ENCODE measurements at regions not wholly inside any gene's neighbourhood (a gene's known extent, or its start where the extent isn't known, plus 50 kb on each side); places are given as distances from the start of the nearest gene placed in this dataset.

DNA sequence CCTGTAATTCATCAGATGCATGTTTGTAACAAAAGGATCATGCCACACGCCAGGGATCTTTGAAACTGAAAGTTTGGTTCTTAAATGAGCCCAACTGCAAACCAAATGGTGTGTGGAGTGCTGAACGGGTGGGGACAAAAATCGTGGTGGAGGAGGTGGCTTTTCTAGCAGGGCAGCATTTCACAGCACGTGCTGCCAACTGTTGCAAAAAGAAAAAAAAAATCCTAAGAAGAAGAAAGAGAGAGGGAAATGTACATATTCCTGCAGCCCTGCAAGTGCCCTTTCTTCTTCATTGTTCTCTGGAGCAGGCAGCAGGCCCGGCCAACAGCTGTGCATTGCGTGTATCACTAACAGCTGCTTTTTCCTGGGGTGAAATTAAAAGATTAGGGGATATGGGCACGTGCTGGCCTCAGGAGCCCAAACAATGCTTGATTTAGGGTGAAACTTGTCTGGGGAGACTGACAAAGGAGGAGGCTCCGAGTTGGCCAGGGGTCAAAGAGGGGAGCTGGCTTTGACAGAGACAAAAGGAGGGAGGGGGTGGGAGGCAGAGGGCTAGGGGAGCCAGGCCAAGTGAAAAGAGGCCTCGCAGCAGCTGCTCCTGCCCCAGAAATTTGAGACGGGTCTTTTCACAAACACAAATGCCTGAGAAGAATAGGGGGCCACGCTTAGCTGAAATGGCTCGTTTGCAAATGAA, 73.0 kb downstream of the GADD45G start:
- TF ChIP-seq, protein P1, sequence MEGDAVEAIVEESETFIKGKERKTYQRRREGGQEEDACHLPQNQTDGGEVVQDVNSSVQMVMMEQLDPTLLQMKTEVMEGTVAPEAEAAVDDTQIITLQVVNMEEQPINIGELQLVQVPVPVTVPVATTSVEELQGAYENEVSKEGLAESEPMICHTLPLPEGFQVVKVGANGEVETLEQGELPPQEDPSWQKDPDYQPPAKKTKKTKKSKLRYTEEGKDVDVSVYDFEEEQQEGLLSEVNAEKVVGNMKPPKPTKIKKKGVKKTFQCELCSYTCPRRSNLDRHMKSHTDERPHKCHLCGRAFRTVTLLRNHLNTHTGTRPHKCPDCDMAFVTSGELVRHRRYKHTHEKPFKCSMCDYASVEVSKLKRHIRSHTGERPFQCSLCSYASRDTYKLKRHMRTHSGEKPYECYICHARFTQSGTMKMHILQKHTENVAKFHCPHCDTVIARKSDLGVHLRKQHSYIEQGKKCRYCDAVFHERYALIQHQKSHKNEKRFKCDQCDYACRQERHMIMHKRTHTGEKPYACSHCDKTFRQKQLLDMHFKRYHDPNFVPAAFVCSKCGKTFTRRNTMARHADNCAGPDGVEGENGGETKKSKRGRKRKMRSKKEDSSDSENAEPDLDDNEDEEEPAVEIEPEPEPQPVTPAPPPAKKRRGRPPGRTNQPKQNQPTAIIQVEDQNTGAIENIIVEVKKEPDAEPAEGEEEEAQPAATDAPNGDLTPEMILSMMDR (IDR thresholded peaks at IDR 0.05; ENCODE audit: low read depth, low read length) = no peak
- POLR2A ChIA-PET = no interaction called here
- Histone ChIP-seq H3K4me3 (ENCODE audit: low read depth, low read length) (no peak overlapping the region), H3K9me3 (ENCODE audit: control insufficient read depth, insufficient read depth, low read length) (peaks cover 5% of the 10 kb centered on the region; the same call in 1 of the 2 replicates), H3K27ac (ENCODE audit: low read depth, low read length) (no peak overlapping the region), H3K27me3 (ENCODE audit: control insufficient read depth, insufficient read depth, low read length) (peaks cover 2% of the 10 kb centered on the region)
- CTCF ChIA-PET = no interaction called here
- no peak for DNase-seq (ENCODE audit: low read depth, low spot score)

DNA sequence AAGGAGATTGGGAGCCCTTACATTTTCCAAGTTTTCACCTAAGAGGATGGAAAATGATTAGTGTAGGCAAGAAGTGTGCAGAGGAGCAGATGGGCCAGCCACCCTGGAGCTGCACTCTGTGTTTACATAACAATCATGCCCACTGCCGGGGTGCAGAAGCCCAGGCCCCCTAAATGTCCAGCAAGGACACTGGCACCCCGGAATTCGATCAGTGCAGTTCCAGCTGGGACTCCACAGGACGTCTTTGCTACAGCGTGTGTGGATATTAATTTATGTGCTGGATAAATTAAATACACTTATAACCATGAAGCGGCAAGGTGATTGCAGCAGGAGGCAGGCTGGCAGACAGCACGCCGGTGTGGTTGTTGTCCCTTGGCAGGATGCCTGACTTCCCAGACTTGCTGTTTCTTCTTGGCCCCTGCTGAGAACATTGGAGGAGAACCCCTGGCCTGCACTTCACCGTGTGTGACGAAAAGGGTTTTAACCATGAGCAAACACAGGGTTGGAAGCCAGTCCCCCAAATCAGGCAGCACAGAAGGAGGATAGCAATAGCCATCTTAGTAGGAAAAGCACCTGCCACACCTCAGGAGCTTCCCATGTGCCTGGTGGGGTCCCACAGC, 73.7 kb downstream of the GADD45G start:
- ChIA-PET POLR2A (no interaction called here), CTCF (no interaction called here)
- H3K27ac ChIP-seq (ENCODE audit: low read depth, low read length) = no peak overlapping the region
- no peak for DNase-seq (ENCODE audit: low read depth, low spot score)
- TF ChIP-seq, protein P1 (IDR thresholded peaks at IDR 0.05; ENCODE audit: low read depth, low read length) = no peak
- peaks cover 2% of the 10 kb centered on the region for H3K27me3 ChIP-seq (ENCODE audit: control insufficient read depth, insufficient read depth, low read length)
- H3K4me3 ChIP-seq (ENCODE audit: low read depth, low read length) = no peak overlapping the region
- peaks cover 5% of the 10 kb centered on the region; the same call in 1 of the 2 replicates for H3K9me3 ChIP-seq (ENCODE audit: control insufficient read depth, insufficient read depth, low read length)

DNA sequence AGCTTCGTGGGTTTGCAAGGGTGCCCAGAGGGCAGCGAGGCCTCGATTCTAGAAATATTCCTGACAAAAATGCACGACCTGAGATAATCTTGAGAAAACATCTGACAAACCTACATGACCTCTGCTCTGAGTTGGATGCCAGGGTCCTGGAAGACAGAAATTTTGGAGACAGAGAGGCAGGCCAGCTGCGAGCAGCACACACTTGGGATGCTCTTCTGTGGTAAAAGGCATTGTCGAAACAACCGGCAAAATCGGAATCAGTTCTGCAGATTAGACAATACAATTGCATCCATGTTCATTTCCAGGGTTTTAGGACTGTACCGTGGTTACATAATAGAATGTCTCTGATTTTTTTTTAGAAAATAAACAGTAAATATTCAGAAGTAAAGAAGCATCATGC, 74.2 kb downstream of the GADD45G start:
- DNase-seq (ENCODE audit: low read depth, low spot score) = no peak
- CTCF ChIA-PET = no interaction called here

GRCh38 chr9:89679581-89679980, 74.8 kb downstream of the GADD45G start:
- TF ChIP-seq, protein P1 (IDR thresholded peaks at IDR 0.05; ENCODE audit: low read depth, low read length) = no peak
- Histone ChIP-seq H3K27me3 (ENCODE audit: control insufficient read depth, insufficient read depth, low read length) (peaks cover 2% of the 10 kb centered on the region), H3K27ac (ENCODE audit: low read depth, low read length) (no peak overlapping the region), H3K4me3 (ENCODE audit: low read depth, low read length) (no peak overlapping the region), H3K9me3 (ENCODE audit: control insufficient read depth, insufficient read depth, low read length) (peaks cover 5% of the 10 kb centered on the region; the same call in 1 of the 2 replicates)
- POLR2A ChIA-PET = no interaction called here
- CTCF ChIA-PET = no interaction called here
- no peak for DNase-seq (ENCODE audit: low read depth, low spot score)

More for the DNA sequence above, 74.2 kb downstream of the GADD45G start:
- POLR2A ChIA-PET = no interaction called here
- Histone ChIP-seq H3K27me3 (ENCODE audit: control insufficient read depth, insufficient read depth, low read length) (peaks cover 2% of the 10 kb centered on the region), H3K4me3 (ENCODE audit: low read depth, low read length) (no peak overlapping the region), H3K27ac (ENCODE audit: low read depth, low read length) (no peak overlapping the region), H3K9me3 (ENCODE audit: control insufficient read depth, insufficient read depth, low read length) (peaks cover 5% of the 10 kb centered on the region; the same call in 1 of the 2 replicates)
- TF ChIP-seq, protein P1 (IDR thresholded peaks at IDR 0.05; ENCODE audit: low read depth, low read length) = no peak

Measured in AG04450 (cell line).